ENCODE measurements at regions not wholly inside any gene's neighbourhood (a gene's known extent, or its start where the extent isn't known, plus 50 kb on each side); places are given as distances from the start of the nearest gene placed in this dataset.

DNA sequence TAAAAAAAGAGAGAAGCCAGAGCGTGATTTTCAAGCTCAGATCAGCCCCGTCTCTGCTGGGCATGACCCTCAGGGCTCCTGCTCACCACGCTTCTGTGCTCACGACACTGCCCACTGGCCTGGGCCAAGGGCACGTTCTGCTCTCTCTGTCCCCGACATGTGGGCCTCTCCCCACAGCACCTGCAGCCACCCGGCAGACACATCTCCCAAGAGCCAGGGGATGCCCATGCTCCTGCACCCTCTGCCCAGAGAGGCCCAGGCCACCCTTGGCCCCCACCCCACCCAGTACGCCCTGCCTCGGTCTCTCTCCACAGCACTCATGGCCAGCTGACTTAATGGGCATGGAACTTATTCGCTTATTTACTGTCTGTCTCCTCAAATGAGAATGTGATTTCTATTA is 175.4 kb upstream of the RNF32 start:
- peaks cover 7% of the 10 kb centered on the region for H3K4me1 Mint-ChIP-seq
- no peak for DNase-seq (ENCODE audit: low read depth, low spot score)
- H3K27me3 Mint-ChIP-seq (ENCODE audit: low read depth), result peaks cover 4% of the 10 kb centered on the region
- H3K4me3 Mint-ChIP-seq, result no peak overlapping the region
- H3K36me3 Mint-ChIP-seq (ENCODE audit: low read depth), result no peaks in the 10 kb centered on the region
- no peak overlapping the region for H3K27ac Mint-ChIP-seq (ENCODE audit: unreplicated experiment)
- H3K9me3 Mint-ChIP-seq, result no peaks in the 10 kb centered on the region
- TF ChIP-seq, protein P1, sequence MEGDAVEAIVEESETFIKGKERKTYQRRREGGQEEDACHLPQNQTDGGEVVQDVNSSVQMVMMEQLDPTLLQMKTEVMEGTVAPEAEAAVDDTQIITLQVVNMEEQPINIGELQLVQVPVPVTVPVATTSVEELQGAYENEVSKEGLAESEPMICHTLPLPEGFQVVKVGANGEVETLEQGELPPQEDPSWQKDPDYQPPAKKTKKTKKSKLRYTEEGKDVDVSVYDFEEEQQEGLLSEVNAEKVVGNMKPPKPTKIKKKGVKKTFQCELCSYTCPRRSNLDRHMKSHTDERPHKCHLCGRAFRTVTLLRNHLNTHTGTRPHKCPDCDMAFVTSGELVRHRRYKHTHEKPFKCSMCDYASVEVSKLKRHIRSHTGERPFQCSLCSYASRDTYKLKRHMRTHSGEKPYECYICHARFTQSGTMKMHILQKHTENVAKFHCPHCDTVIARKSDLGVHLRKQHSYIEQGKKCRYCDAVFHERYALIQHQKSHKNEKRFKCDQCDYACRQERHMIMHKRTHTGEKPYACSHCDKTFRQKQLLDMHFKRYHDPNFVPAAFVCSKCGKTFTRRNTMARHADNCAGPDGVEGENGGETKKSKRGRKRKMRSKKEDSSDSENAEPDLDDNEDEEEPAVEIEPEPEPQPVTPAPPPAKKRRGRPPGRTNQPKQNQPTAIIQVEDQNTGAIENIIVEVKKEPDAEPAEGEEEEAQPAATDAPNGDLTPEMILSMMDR (conservative IDR thresholded peaks at IDR 0.05), result no peak

DNA sequence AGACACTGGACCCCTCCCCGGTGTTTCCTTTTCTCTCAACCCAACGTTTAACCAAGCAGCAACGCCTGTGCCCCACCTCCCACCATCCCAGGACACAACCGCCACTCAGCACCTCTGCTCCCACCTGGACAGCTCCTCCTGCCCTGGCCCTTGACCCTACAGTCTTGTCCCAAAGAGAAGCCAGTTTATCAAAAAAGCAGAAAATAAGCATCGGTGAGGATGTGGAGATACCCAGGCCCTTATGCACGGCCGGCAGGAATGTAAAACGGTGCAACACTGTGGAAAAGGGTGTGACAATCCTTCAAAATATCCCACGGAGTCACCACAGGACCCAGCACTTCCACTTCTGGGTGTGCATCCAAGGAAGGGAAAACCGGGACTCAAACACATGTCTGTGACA is 176.2 kb upstream of the RNF32 start:
- Mint-ChIP-seq H3K4me1 (peaks cover 7% of the 10 kb centered on the region), H3K36me3 (ENCODE audit: low read depth) (no peaks in the 10 kb centered on the region), H3K4me3 (no peak overlapping the region), H3K27ac (ENCODE audit: unreplicated experiment) (no peak overlapping the region), H3K9me3 (no peaks in the 10 kb centered on the region), H3K27me3 (ENCODE audit: low read depth) (peaks cover 5% of the 10 kb centered on the region)
- TF ChIP-seq, protein P1 (conservative IDR thresholded peaks at IDR 0.05), result no peak
- no peak for DNase-seq (ENCODE audit: low read depth, low spot score)

DNA sequence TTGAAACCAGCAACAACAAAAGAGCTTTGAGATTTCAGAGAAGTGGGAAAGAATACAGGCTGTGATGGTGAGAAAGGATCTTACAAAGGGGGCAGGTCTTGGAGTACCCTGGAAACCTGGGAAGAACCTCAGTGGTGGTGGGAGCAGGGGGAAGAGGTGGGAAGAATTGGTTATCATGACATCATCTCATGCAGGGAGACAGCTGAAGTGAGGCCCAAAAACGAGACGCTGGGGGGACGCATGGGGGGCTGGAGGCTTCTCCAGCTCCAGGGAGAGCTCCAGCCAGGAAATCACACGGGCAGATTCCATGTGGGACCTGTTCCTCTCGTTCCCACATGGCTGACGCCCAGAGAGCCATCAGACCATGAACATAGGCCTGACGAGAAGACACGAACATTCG is 177.3 kb upstream of the RNF32 start:
- Mint-ChIP-seq H3K4me3 (no peak overlapping the region), H3K36me3 (ENCODE audit: low read depth) (no peaks in the 10 kb centered on the region), H3K4me1 (peaks cover 7% of the 10 kb centered on the region), H3K27me3 (ENCODE audit: low read depth) (peaks cover 5% of the 10 kb centered on the region), H3K9me3 (no peaks in the 10 kb centered on the region), H3K27ac (ENCODE audit: unreplicated experiment) (no peak overlapping the region)
- TF ChIP-seq, protein P1 (conservative IDR thresholded peaks at IDR 0.05), result no peak
- DNase-seq (ENCODE audit: low read depth, low spot score), result no peak

DNA sequence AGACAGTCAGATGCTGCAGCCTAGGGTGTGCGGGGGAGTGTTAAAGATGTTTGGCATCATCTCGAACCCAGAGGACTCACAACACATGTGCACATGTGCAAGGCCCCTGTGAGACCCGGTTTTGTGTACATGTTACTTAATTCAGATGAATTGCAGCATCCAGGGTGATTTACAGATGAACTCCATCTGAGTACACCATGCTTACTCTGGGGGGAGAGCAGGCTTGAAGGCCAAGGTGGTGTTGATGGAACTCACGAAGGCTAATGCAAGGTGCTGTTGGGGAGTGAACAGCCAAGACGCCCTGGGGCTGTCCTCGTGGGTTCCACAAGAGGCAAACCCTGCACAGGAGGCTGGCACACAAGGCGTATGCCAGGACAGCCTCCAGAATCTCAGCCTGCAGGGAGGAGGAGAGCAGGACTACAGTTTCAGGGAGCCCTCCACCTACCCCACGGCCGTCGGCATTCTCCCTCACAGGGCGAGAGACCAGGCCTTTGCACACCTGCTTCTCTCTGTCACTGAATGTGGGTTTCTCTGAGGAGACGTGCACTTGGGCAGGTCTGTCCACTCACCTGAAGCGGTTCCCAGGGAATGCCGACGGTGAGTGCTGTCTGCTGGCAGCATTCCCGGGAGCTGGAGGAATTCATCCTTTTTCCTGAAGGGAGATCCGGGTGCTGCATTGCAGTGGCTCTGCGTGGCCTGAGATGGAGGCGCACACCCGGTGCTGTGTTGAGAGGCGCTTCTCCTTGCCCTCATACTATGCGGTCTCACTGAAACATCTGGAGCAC is 178.5 kb upstream of the RNF32 start:
- no peak overlapping the region for H3K4me3 Mint-ChIP-seq
- H3K36me3 Mint-ChIP-seq (ENCODE audit: low read depth), result no peaks in the 10 kb centered on the region
- TF ChIP-seq, protein P1 (conservative IDR thresholded peaks at IDR 0.05), result no peak
- no peaks in the 10 kb centered on the region for H3K9me3 Mint-ChIP-seq
- peaks cover 7% of the 10 kb centered on the region for H3K4me1 Mint-ChIP-seq
- DNase-seq (ENCODE audit: low read depth, low spot score), result no peak
- peaks cover 5% of the 10 kb centered on the region for H3K27me3 Mint-ChIP-seq (ENCODE audit: low read depth)
- H3K27ac Mint-ChIP-seq (ENCODE audit: unreplicated experiment), result no peak overlapping the region

DNA sequence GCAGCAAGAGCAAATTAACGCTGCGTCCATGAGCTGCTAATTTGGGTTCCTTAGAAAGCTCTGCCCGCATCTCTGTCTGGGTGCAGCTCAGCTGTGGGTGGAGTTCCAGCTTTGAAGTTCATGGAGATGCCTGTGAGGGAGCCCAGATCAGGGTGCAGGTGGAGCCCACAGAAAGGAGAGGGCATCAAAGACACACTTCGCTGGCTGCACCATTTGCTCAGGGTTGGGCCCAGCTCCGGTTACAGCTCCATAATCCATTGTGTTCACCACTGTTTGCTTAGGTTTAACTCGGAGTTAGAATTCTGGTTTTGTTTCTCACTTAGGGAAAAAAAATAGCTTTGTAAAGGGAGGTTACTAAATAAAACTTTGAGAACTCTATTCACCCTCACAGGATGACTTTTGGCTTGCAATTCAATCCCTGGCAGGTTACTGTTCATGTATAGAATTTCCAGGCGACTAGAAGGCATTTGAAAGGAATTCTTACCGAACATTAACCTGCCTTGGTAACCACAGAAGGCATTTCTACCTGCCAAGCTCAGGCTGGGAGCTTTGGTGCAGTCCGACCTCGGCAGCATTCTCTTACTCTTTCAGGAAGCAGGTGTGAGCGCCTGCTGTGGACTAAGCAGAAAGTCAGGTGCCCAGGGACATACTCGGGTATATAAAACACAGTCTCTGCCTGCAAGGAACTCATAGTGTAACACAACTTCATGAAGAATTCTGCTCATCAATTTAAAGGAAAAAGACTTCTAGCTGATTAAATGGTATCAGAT is 179.5 kb upstream of the RNF32 start:
- Mint-ChIP-seq H3K4me1 (peaks cover 7% of the 10 kb centered on the region), H3K27me3 (ENCODE audit: low read depth) (peaks cover 5% of the 10 kb centered on the region), H3K4me3 (no peak overlapping the region), H3K27ac (ENCODE audit: unreplicated experiment) (no peak overlapping the region), H3K36me3 (ENCODE audit: low read depth) (no peaks in the 10 kb centered on the region), H3K9me3 (no peaks in the 10 kb centered on the region)
- TF ChIP-seq, protein P1 (conservative IDR thresholded peaks at IDR 0.05), result no peak
- DNase-seq (ENCODE audit: low read depth, low spot score), result no peak
